PC-9 (cell line): ENCODE measurements at regions not wholly inside any gene's neighbourhood (a gene's known extent, or its start where the extent isn't known, plus 50 kb on each side); places are given as distances from the start of the nearest gene placed in this dataset.

Experiments
- CTCF ChIP-seq: fragments of 200-600 bp; sonication (generic); conservative IDR thresholded peaks from 2 replicates; pipeline ENCODE4 v1.6.1; 2017; ENCODE audit warnings: mixed run types, antibody characterized with exemption, mild to moderate bottlenecking, moderate library complexity
- EZH2 ChIP-seq: fragments of 200-600 bp; sonication (generic); IDR thresholded peaks from 2 replicates; pipeline ENCODE4 v1.8.0; 2017; ENCODE audit warnings: antibody characterized with exemption, low read depth

GRCh38 chr21:41055266-41055665 is 112.7 kb upstream of the BACE2 start:
- TF ChIP-seq CTCF (no peak), EZH2 (no peak)
